Ecto neural progenitor cell (in vitro differentiated cells): ENCODE measurements at regions not wholly inside any gene's neighbourhood (a gene's known extent, or its start where the extent isn't known, plus 50 kb on each side); places are given as distances from the start of the nearest gene placed in this dataset.

Experiments used
- DNase-seq: peaks from one replicate; pipeline ENCODE4 v3.0.0-alpha.2; 2018; ENCODE audit warnings: low spot score

DNA sequence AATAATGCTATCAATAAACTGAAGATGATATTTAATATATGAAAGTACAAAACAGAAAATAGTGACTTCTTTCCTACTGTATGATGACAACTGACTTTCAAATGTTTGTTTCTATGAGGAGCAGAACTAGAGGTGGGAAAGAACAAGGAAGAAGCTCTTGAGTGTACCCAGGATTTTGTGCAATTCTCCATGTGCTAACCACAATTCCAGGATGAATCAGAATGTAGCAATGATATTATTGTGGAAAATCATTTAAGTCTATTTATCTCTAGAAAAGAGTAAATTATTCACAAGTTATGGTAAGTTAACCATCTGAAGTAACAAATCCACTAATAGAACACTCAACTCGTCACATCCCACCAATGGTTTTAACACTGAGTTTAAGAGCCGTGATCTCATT, 324.1 kb upstream of the EMCN start:
- no peak for DNase-seq

DNA sequence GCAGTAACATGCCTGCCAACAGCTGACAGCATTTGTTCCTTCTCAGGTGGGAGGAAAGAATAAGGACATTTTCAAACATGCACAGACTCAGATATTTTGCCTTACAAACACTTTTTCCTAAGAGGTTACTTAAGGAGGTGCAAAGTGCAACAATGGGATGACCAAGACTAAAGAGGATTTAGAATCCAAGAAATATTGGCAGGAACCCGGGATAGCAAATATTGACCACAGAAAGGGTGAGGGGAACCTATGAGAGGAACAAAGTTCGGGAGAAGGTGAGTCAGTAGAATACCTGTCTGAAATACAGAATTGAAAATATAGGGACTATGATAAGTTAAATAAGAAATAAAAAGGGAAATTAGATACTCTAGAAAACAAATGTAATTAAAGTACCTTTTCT, 321.9 kb upstream of the EMCN start:
- no peak for DNase-seq

DNA sequence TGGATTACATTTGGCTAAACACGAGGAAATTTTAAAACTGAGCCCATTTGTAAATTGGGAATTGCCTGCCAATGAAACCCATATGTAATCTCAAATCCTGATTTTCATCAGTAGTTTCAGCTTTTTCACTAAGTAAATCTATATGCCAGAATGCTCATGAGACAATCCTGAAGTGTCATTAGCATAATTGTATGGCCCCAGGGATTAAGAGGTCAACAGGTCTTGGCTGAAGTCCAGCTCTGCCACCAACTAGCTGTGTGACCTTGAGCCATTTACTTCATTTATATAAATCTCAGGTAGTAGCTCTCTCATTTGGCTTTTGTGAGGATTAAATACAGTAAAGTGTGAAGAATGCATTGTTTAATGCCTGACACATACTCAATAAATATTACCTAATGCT, 320.5 kb upstream of the EMCN start:
- DNase-seq, result no peak

DNA sequence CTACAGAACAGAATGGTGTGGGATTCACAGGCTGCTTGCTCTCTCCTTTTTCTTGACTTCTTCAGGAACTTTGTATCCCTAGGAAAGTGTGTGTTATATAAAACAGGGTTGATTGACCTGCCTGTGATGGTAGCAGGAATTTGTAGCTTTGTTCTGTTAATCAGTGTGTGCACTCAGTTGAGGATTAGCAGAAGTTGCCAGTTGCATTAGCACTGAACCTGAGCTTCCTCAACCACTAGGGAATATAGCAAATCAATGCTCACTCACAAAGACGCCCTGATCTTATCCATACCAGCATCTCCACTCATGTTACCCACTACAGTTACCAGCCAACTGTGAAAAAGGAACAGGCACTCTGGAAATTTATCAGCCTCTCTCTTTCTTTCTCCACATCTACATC, 319.1 kb upstream of the EMCN start:
- DNase-seq, result no peak

GRCh38 chr4:100834616-100835015, 316.8 kb upstream of the EMCN start:
- DNase-seq, result no peak

DNA sequence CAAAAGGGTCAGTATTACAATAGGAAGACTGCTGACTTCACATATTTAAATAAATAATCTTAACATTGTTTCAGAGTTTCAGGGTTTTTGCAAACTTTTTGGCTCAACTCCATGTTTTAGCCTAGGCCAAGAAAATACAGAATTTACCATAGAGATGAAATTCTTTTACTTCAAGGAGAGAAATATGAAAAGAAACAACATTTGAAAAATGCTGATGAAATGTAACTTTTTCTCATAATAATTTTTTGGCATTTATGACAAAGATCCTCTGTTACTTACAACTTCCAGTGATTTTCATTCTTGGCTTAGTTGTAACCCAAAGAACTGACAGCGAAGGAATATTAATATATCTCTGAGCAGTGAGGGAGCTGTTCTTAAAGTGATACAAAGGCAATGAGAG, 316.1 kb upstream of the EMCN start:
- no peak for DNase-seq

GRCh38 chr4:100828986-100829685, 311.3 kb upstream of the EMCN start:
- no peak for DNase-seq

GRCh38 chr4:100828364-100828763, 310.5 kb upstream of the EMCN start:
- no peak for DNase-seq

- DNase-seq, result no peak
Measured at GRCh38 chr4:100827756-100828155, 309.9 kb upstream of the EMCN start.

DNA sequence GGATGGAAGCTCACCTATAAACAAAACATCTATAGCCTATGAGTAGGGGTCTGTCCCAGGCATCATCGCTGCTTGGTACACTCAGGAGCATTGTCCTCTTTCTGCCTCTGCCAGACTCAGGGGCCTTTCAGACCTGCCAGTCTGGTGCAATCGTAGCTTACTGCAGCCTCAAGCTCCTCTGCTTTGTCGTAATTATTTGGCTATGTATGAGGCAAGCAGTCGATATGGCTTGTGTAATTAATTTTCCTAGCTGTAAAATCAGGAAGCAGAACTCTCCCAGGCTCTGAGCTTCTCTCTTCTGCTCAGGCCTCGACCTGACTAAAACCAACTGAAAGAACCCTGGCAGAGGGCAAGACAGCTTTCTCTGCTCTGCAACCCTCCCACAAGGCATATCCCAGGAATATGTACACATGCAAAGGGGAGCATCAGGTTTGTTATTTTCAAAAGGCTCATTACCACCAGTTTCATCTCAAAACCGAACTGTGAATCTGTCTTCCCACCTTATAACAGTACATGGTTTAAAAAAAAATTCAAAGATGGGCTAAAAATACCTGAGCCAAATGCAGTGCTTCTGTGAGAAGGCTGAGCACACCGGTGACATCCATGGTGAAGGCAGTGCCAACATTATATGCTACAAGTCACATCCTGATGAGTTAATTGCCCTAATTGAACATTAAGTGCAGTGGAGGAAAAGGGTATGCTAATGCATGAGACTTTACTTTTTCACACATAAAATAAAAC, 309.2 kb upstream of the EMCN start:
- DNase-seq, result no peak

DNA sequence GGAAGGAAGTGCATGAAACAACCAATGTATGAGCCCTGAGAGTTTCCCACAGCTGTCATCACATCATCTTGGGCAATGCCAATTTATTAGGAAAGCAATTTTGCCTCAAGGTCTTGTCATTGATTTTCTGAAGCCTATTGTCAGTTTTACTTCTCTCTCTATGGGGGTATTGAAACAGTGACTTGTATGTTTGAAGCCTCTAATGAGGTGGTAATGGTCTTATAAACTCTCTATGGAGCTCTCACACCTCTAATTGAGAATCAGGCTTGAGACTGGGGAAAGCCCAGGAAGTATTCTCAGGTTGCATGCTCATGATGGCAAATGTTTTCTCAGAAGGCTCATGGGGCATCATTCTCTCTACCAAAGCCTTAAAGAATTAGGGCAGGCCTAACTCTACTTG, 308.2 kb upstream of the EMCN start:
- DNase-seq, result no peak

GRCh38 chr4:100823993-100824323, 306.1 kb upstream of the EMCN start:
- DNase-seq, result no peak

GRCh38 chr4:100823066-100823992, 305.5 kb upstream of the EMCN start:
- DNase-seq, result no peak

DNA sequence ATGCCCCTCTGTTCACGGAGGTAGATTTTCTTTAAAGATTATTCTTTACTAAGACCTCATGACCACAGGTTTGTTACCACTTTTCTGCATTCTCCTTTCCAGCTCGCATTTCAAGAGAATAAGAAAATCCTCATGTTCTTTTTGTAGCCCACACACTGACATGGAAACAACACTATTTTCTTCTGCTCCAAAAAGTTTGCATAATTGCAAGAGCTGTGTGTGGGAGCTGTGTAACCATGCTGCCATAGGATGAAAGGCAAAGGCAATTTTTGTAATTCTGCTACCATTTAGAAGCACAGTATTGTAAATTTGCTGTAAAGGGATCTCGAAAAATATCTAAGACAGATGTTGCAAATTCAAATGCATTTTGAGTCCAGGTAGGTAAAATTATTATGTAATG, 302.4 kb upstream of the EMCN start:
- no peak for DNase-seq

- no peak for DNase-seq
Measured at GRCh38 chr4:100819505-100819904, 301.7 kb upstream of the EMCN start.

GRCh38 chr4:100816436-100817045, 298.7 kb upstream of the EMCN start:
- no peak for DNase-seq

DNA sequence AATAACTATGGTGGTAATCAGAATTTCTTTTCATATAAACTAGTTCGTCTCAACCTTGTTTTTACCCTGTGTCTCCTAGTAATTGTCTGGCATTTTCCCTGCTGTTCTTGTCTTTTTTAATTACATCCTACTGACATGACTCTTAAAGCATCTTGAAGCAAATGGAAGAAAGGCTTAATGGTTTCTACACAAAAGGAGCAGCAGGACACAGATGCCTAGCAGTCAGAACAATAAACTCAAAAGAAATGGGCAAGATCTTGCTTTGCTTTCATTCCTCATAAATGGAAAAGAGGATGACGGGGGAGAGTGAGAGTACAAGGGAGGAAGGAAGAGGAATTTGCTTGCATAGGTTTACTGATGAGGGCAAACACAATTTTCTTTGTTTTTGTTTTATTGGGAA, 293.2 kb upstream of the EMCN start:
- DNase-seq, result no peak

- no peak for DNase-seq
Measured at GRCh38 chr4:100809506-100809905, 291.7 kb upstream of the EMCN start.

- no peak for DNase-seq
Measured at GRCh38 chr4:100806988-100807387, 289.2 kb upstream of the EMCN start.

- DNase-seq, result no peak
Measured at GRCh38 chr4:100805538-100805937, 287.7 kb upstream of the EMCN start.

- DNase-seq, result no peak
Measured at GRCh38 chr4:100804576-100805360, 286.9 kb upstream of the EMCN start.

DNA sequence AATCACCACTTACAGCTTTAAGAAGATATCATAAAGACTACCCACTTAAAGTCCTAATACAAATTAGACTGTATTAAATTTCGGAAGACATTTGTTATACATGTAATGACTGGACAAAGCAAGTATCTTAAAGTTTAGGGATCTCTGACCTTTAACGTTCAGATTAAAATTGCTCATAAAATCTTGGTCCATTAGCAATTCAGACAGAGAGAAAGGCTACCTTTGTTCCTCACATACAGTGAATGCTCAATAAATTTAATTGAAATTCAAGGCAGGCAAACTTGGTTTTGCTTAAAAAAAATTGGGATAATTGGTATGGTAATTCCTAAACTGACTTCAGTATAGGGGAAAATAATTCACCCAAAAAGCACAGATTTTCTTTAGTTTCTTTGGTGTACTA, 285.9 kb upstream of the EMCN start:
- DNase-seq, result no peak
